ENCODE measurements at regions not wholly inside any gene's neighbourhood (a gene's known extent, or its start where the extent isn't known, plus 50 kb on each side); places are given as distances from the start of the nearest gene placed in this dataset.

- DNase-seq: no peak
- Histone ChIP-seq H3K36me3 (replicated peaks in 1 of 2; ENCODE audit: control insufficient read depth in 1 of 2, insufficient read depth in 2 of 2, low read length in 2 of 2) (no peaks in the 10 kb centered on the region), H2AFZ (ENCODE audit: insufficient read depth, low read depth, low read length, poor library complexity, severe bottlenecking) (no peak overlapping the region), H3K4me2 (replicated peaks; ENCODE audit: extremely low read depth, low read length, poor library complexity, severe bottlenecking) (no peak overlapping the region), H3K79me2 (ENCODE audit: insufficient read depth, low read length) (no peaks in the 10 kb centered on the region), H3K9ac (ENCODE audit: insufficient read depth, low read length, poor library complexity, severe bottlenecking) (no peak overlapping the region), H3K4me3 (replicated peaks in 1 of 3; ENCODE audit: low read depth in 2 of 3, low read length in 3 of 3) (no peak overlapping the region), H3K27ac (ENCODE audit: low read depth in 1 of 2, low read length in 2 of 2) (no peak overlapping the region), H3K9me3 (replicated peaks in 1 of 2; ENCODE audit: control insufficient read depth in 1 of 2, insufficient read depth in 1 of 2, low read length in 2 of 2) (peaks cover 0 to 3% of the 10 kb centered on the region in 2 donors), H4K20me1 (ENCODE audit: insufficient read depth, low read length) (no peaks in the 10 kb centered on the region), H3K4me1 (ENCODE audit: control insufficient read depth in 1 of 2, insufficient read depth in 2 of 2, low read length in 2 of 2) (no peaks in the 10 kb centered on the region), H3K27me3 (ENCODE audit: control insufficient read depth in 2 of 2, insufficient read depth in 2 of 2, low read length in 2 of 2) (no peaks in the 10 kb centered on the region)
- Mint-ChIP-seq H3K9me3 (peaks cover 0 to 9% (median 6%) of the 10 kb centered on the region in 7 donors), H3K27me3 (ENCODE audit: low read depth in 3 of 3) (no peaks in the 10 kb centered on the region), H3K4me3 (no peak overlapping the region), H3K4me1 (no peaks in the 10 kb centered on the region), H3K36me3 (no peaks in the 10 kb centered on the region), H3K27ac (no peak overlapping the region)
- no CpG with 5 or more reads among the region's 1 CpG for WGBS (ENCODE audit: insufficient coverage)
- TF ChIP-seq, protein P1, sequence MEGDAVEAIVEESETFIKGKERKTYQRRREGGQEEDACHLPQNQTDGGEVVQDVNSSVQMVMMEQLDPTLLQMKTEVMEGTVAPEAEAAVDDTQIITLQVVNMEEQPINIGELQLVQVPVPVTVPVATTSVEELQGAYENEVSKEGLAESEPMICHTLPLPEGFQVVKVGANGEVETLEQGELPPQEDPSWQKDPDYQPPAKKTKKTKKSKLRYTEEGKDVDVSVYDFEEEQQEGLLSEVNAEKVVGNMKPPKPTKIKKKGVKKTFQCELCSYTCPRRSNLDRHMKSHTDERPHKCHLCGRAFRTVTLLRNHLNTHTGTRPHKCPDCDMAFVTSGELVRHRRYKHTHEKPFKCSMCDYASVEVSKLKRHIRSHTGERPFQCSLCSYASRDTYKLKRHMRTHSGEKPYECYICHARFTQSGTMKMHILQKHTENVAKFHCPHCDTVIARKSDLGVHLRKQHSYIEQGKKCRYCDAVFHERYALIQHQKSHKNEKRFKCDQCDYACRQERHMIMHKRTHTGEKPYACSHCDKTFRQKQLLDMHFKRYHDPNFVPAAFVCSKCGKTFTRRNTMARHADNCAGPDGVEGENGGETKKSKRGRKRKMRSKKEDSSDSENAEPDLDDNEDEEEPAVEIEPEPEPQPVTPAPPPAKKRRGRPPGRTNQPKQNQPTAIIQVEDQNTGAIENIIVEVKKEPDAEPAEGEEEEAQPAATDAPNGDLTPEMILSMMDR (IDR thresholded peaks at IDR 0.05): no peak
- intact Hi-C loops (cut with micrococcal nuclease): no loop called here
These were observed 542.6 kb downstream of the DHX35 start for GRCh38 chr20:39504710-39505094.

DNA sequence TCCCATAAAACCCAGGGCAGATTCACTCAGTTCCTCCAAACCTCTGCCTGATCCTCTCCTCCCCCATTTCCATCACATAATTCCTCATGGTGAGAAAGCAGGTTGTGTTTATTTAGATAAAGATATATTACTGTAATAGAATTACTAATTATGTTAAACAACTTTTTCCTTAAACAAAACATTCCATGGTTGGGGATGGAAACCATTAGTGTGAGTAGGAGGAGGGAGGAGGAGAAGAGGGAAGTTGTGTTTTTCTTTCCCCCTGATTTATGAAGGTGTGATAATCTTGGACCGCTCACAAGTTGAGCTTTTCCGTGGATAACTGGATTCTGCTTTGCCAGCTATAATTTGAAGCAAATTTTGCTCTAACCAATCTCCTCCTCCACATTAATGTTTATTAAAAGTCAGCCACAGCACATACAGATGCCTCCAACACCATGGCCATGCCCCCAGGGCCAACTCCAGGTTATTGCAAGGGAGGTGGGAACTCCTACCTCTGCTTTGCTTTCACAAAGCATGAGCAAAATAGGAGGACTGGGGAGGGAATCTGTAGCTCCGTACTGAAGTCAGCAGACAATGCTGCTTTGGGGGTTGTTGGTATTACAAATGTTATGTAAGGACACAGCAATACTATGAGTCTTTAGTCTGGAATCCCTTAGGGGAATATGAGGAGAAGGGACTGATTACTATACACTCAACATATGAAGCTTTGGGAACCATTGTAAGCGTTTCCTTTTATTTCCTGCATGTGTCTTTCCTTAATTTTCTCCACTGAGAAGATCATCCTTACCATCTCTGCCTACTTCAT is 542.0 kb downstream of the DHX35 start:
- Histone ChIP-seq H3K4me3 (replicated peaks in 1 of 3; ENCODE audit: low read depth in 2 of 3, low read length in 3 of 3) (no peak overlapping the region), H4K20me1 (ENCODE audit: insufficient read depth, low read length) (no peaks in the 10 kb centered on the region), H3K79me2 (ENCODE audit: insufficient read depth, low read length) (no peaks in the 10 kb centered on the region), H3K4me1 (ENCODE audit: control insufficient read depth in 1 of 2, insufficient read depth in 2 of 2, low read length in 2 of 2) (no peaks in the 10 kb centered on the region), H3K27ac (ENCODE audit: low read depth in 1 of 2, low read length in 2 of 2) (no peak overlapping the region), H3K9ac (ENCODE audit: insufficient read depth, low read length, poor library complexity, severe bottlenecking) (no peak overlapping the region), H3K9me3 (replicated peaks in 1 of 2; ENCODE audit: control insufficient read depth in 1 of 2, insufficient read depth in 1 of 2, low read length in 2 of 2) (peaks cover 0 to 3% of the 10 kb centered on the region in 2 donors), H2AFZ (ENCODE audit: insufficient read depth, low read depth, low read length, poor library complexity, severe bottlenecking) (no peak overlapping the region), H3K27me3 (ENCODE audit: control insufficient read depth in 2 of 2, insufficient read depth in 2 of 2, low read length in 2 of 2) (no peaks in the 10 kb centered on the region), H3K4me2 (replicated peaks; ENCODE audit: extremely low read depth, low read length, poor library complexity, severe bottlenecking) (no peak overlapping the region), H3K36me3 (replicated peaks in 1 of 2; ENCODE audit: control insufficient read depth in 1 of 2, insufficient read depth in 2 of 2, low read length in 2 of 2) (no peaks in the 10 kb centered on the region)
- DNase-seq: no peak
- Mint-ChIP-seq H3K27me3 (ENCODE audit: low read depth in 3 of 3) (no peaks in the 10 kb centered on the region), H3K9me3 (peaks cover 0 to 9% (median 6%) of the 10 kb centered on the region in 7 donors), H3K4me3 (no peak overlapping the region), H3K4me1 (no peaks in the 10 kb centered on the region), H3K27ac (no peak overlapping the region), H3K36me3 (no peaks in the 10 kb centered on the region)
- intact Hi-C loops (cut with micrococcal nuclease): no loop called here
- 80% methylated on average over 1 of the region's 4 CpGs for whole genome bisulfite sequencing (ENCODE audit: insufficient coverage)
- TF ChIP-seq, protein P1 (IDR thresholded peaks at IDR 0.05): no peak
